NB4 (cell line): ENCODE measurements at regions not wholly inside any gene's neighbourhood (a gene's known extent, or its start where the extent isn't known, plus 50 kb on each side); places are given as distances from the start of the nearest gene placed in this dataset.

Source experiments
- CTCF ChIP-seq: IDR thresholded peaks from one replicate; pipeline ENCODE4 v1.5.1; 2012; ENCODE audit warnings: low read depth, low read length
- MAX ChIP-seq: IDR thresholded peaks from 2 replicates; pipeline ENCODE4 v1.6.1; 2011; ENCODE audit warnings: low read depth, low read length
- MYC ChIP-seq: IDR thresholded peaks from 2 replicates; pipeline ENCODE4 v1.6.1; 2011; ENCODE audit warnings: low read depth, low read length
- POLR2A ChIP-seq: IDR thresholded peaks from 2 replicates; pipeline ENCODE4 v1.6.1; 2011; ENCODE audit warnings: mild to moderate bottlenecking; ENCODE audit not compliant: insufficient read length; ENCODE audit errors: extremely low read depth

GRCh38 chr5:90191352-90192045, 218.1 kb downstream of the CETN3 start:
- TF ChIP-seq CTCF (no peak), POLR2A (no peak), MAX (no peak), MYC (no peak)
